ENCODE measurements at regions not wholly inside any gene's neighbourhood (a gene's known extent, or its start where the extent isn't known, plus 50 kb on each side); places are given as distances from the start of the nearest gene placed in this dataset.

GRCh38 chr6:65786815-65787214 is 79.8 kb upstream of the EYS start:
- TF ChIP-seq POLR2A (IDR thresholded peaks at IDR 0.05), result no peak
- TF ChIP-seq CTCF (IDR thresholded peaks at IDR 0.05), result no peak
